Psoas muscle (tissue), 7 donors: ENCODE measurements at regions not wholly inside any gene's neighbourhood (a gene's known extent, or its start where the extent isn't known, plus 50 kb on each side); places are given as distances from the start of the nearest gene placed in this dataset.

Experiments used
- ATAC-seq, 4 donors: fragments of 200-7000 bp; cut with Tn5 transposase; one replicate each; pipeline ENCODE4 v1.9.1; 2020; ENCODE audit warnings: moderate library complexity in 3 of 4, mild to moderate bottlenecking in 2 of 4
- DNase-seq, 2 donors: peaks; one replicate each; pipeline ENCODE4 v3.0.0-alpha.2; 2020
- H3K27ac ChIP-seq: fragments of 200-600 bp; one replicate; pipeline ENCODE4 v1.8.0; 2022
- H3K27me3 ChIP-seq, 3 donors: fragments of 200-600 bp in 1 of 3; one replicate each; pipeline versions ENCODE4 v1.6.1 to v1.8.0; 2013 to 2022; ENCODE audit warnings: low read length in 2 of 3, mild to moderate bottlenecking in 2 of 3, moderate library complexity in 1 of 3; ENCODE audit not compliant: insufficient read depth in 3 of 3
- H3K36me3 ChIP-seq, 2 donors: fragments of 200-600 bp in 1 of 2; one replicate each; pipeline versions ENCODE4 v1.6.1 to v1.8.0; 2013 to 2022; ENCODE audit warnings: low read depth in 1 of 2, mild to moderate bottlenecking in 1 of 2, moderate library complexity in 1 of 2; ENCODE audit not compliant: insufficient read depth in 1 of 2
- H3K4me1 ChIP-seq: fragments of 200-600 bp; one replicate; pipeline ENCODE4 v1.8.0; 2022
- H3K4me3 ChIP-seq: fragments of 200-600 bp; one replicate; pipeline ENCODE4 v1.8.0; 2022; ENCODE audit warnings: mild to moderate bottlenecking
- H3K9me3 ChIP-seq: fragments of 200-600 bp; one replicate; pipeline ENCODE4 v1.8.0; 2022
- CTCF ChIP-seq: fragments of 200-600 bp; IDR thresholded peaks from one replicate; pipeline ENCODE4 v1.8.0; 2022; ENCODE audit warnings: antibody characterized with exemption
- WGBS, 3 donors: extraction: QIAGEN DNeasy Blood & Tissue Kit; methylation state at CpG; one replicate each; pipeline versions ENCODE4 v1.1.6 to v1.1.7; 2013; 5-methylcytosine and 5-hydroxymethylcytosine counted together
- intact Hi-C, 2 donors: fragments of 100-400 bp; cut with DNase I; formaldehyde crosslinking; loops; one replicate each; pipeline versions ENCODE4 v1.11.0 to v1.14.2; 2022
- donor health status: healthy with polysubstance abuse.
- donor health status: DM: no; HTN: no; CAD: no; lungs with moderate emphysema.
- donor health status: Bipolar disorder and iron deficiency.
- donor health status: healthy.
- donor health status: DM: yes; HTN: yes; CAD: no.
- donor health status: DM: no; HTN: no; CAD: no.
- donor health status: DM: yes; HTN: yes; CAD: no.

GRCh38 chr2:198587240-198587639 is 782.8 kb downstream of the PLCL1 start:
- no peaks in the 10 kb centered on the region for H3K27me3 ChIP-seq
- no peaks in the 10 kb centered on the region for H3K9me3 ChIP-seq
- intact Hi-C loops = no loop called here
- DNase-seq (no peak), ATAC-seq (no peak)
- 74 to 87% (median 86%) methylated on average over 7 of the region's 7 CpGs for WGBS, 3 donors
- TF ChIP-seq CTCF = no peak
- no peaks in the 10 kb centered on the region for H3K36me3 ChIP-seq
- no peak overlapping the region for H3K27ac ChIP-seq
- H3K4me3 ChIP-seq = no peak overlapping the region
- no peaks in the 10 kb centered on the region for H3K4me1 ChIP-seq

GRCh38 chr2:198571393-198571792 is 767.0 kb downstream of the PLCL1 start:
- 30 to 33% (median 32%) methylated on average over 4 of the region's 4 CpGs for WGBS, 3 donors
- peaks cover 5% of the 10 kb centered on the region for H3K9me3 ChIP-seq
- ATAC-seq (no peak), DNase-seq (no peak)
- TF ChIP-seq CTCF = no peak
- intact Hi-C loops = no loop called here
- no peaks in the 10 kb centered on the region for H3K4me1 ChIP-seq
- no peak overlapping the region for H3K4me3 ChIP-seq
- H3K27me3 ChIP-seq = no peaks in the 10 kb centered on the region
- no peak overlapping the region for H3K27ac ChIP-seq
- no peaks in the 10 kb centered on the region for H3K36me3 ChIP-seq

- 75 to 81% (median 78%) methylated on average over 2 of the region's 2 CpGs for WGBS, 3 donors
- no peaks in the 10 kb centered on the region for H3K27me3 ChIP-seq
- intact Hi-C loops = no loop called here
- no peak for TF ChIP-seq CTCF
- H3K9me3 ChIP-seq = peaks cover 11% of the 10 kb centered on the region
- ATAC-seq (no peak), DNase-seq (no peak)
- no peak overlapping the region for H3K4me3 ChIP-seq
- no peaks in the 10 kb centered on the region for H3K4me1 ChIP-seq
- no peak overlapping the region for H3K27ac ChIP-seq
- H3K36me3 ChIP-seq = no peaks in the 10 kb centered on the region
These were observed 753.8 kb downstream of the PLCL1 start for GRCh38 chr2:198558176-198558575.

- 25 to 48% (median 27%) methylated on average over 2 of the region's 2 CpGs for WGBS, 3 donors
These were observed 741.7 kb downstream of the PLCL1 start for GRCh38 chr2:198546122-198546521.

More at GRCh38 chr2:198546122-198546521, 741.7 kb downstream of the PLCL1 start:
- Histone ChIP-seq H3K4me3 (no peak overlapping the region), H3K9me3 (no peaks in the 10 kb centered on the region), H3K4me1 (no peaks in the 10 kb centered on the region), H3K36me3 (no peaks in the 10 kb centered on the region), H3K27me3 (no peaks in the 10 kb centered on the region), H3K27ac (no peak overlapping the region)
- intact Hi-C loops = no loop called here
- ATAC-seq (no peak), DNase-seq (no peak)
- TF ChIP-seq CTCF = no peak
